Caco-2 (cell line): ENCODE measurements at regions not wholly inside any gene's neighbourhood (a gene's known extent, or its start where the extent isn't known, plus 50 kb on each side); places are given as distances from the start of the nearest gene placed in this dataset.

Experiments
- BruUV-seq: library from RNA; stranded (reverse); fragments of 400-500 nt; replicated peaks from 2 replicates; lab custom pipeline; 2021; lab: Mats Ljungman, UMichigan
- CTCF ChIA-PET: fragments of 300-600 bp; sonication (Branson Sonifier 250); formaldehyde crosslinking; loops from one replicate; lab custom pipeline; 2022; ENCODE audit warnings: antibody characterized with exemption; lab: Charles Lee
- POLR2A ChIA-PET: fragments of 300-600 bp; sonication (Branson Sonifier 250); formaldehyde crosslinking; loops from one replicate; lab custom pipeline; 2022; ENCODE audit warnings: antibody characterized with exemption; lab: Charles Lee
- DNase-seq, 2 experiments: peaks; one replicate each; pipeline versions ENCODE4 v3.0.0 to v3.0.0-alpha.2; 2020 to 2022
- H3K27me3 ChIP-seq: replicated peaks from 2 replicates; pipeline ENCODE4 v1.6.0; 2011; ENCODE audit warnings: low read length; ENCODE audit not compliant: control insufficient read depth, insufficient read depth
- H3K36me3 ChIP-seq: 2 replicates; pipeline ENCODE4 v1.5.1; 2011; ENCODE audit warnings: low read length; ENCODE audit not compliant: control insufficient read depth, insufficient read depth
- H3K4me1 ChIP-seq: fragments of 250-450 bp; sonication (Bioruptor Pico); 2 replicates; pipeline ENCODE4 v1.5.1; 2020; ENCODE audit warnings: mild to moderate bottlenecking
- H3K4me3 ChIP-seq: 2 replicates; pipeline ENCODE4 v1.5.1; 2011; ENCODE audit warnings: low read depth, mild to moderate bottlenecking, control low read depth, low read length
- H3K9me3 ChIP-seq: fragments of 250-450 bp; sonication (Bioruptor Pico); 2 replicates; pipeline ENCODE4 v1.5.1; 2020; ENCODE audit warnings: mild to moderate bottlenecking, moderate library complexity
- H3K27ac Mint-ChIP-seq: one replicate; pipeline ENCODE4 v1.8.0; 2022; ENCODE audit warnings: mixed read lengths; ENCODE audit not compliant: unreplicated experiment
- H3K27me3 Mint-ChIP-seq: one replicate; pipeline ENCODE4 v1.8.0; 2022; ENCODE audit warnings: mixed read lengths; ENCODE audit not compliant: insufficient read depth, unreplicated experiment
- H3K36me3 Mint-ChIP-seq: one replicate; pipeline ENCODE4 v1.8.0; 2022; ENCODE audit warnings: mild to moderate bottlenecking, mixed read lengths; ENCODE audit not compliant: insufficient read depth, unreplicated experiment
- H3K4me1 Mint-ChIP-seq: one replicate; pipeline ENCODE4 v1.8.0; 2022; ENCODE audit warnings: low read depth, mixed read lengths; ENCODE audit not compliant: unreplicated experiment
- H3K4me3 Mint-ChIP-seq: one replicate; pipeline ENCODE4 v1.8.0; 2022; ENCODE audit warnings: mild to moderate bottlenecking, moderate library complexity, mixed read lengths; ENCODE audit not compliant: unreplicated experiment
- H3K9me3 Mint-ChIP-seq: one replicate; pipeline ENCODE4 v1.8.0; 2022; ENCODE audit warnings: mixed read lengths; ENCODE audit not compliant: unreplicated experiment
- CTCF ChIP-seq, 2 experiments: fragments of 200-600 bp in 1 of 2; IDR thresholded peaks; 1 replicate in 1 of 2; 2 replicates in 1 of 2; pipeline versions ENCODE4 v1.5.1 to v1.8.0; 2011 to 2022; ENCODE audit warnings: antibody characterized with exemption in 1 of 2, control low read depth in 1 of 2, inconsistent platforms in 1 of 2, low read depth in 1 of 2, low read length in 1 of 2, mild to moderate bottlenecking in 1 of 2, moderate library complexity in 1 of 2; ENCODE audit not compliant: insufficient read depth in 1 of 2, severe bottlenecking in 1 of 2, unreplicated experiment in 1 of 2
- intact Hi-C: fragments of 100-400 bp; cut with micrococcal nuclease; formaldehyde crosslinking; loops from one replicate; pipeline ENCODE4 v1.10.0; 2022; ENCODE audit not compliant: unreplicated experiment

DNA sequence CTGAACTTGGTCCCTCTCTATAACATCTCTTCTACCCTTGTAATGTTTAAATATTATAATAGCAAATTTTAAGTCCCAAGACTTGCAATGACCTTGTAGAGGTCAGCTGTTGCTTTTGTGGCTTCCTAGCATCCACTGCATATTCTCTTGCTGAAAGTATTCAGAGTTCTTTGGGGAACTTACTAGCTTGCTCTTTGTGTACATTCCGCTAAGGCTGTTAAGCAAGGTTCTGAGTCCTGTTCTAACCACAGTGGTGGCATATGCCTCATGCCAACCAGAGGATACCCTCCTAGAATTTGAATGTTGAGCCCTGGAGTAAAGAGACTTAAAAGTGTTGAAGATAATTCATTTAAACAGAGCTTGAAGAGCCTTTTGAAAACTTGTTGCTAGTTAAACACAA is 570.9 kb downstream of the TLE1 start:
- Mint-ChIP-seq H3K9me3 (no peaks in the 10 kb centered on the region), H3K27me3 (no peaks in the 10 kb centered on the region), H3K4me3 (no peak overlapping the region), H3K27ac (no peak overlapping the region), H3K4me1 (no peaks in the 10 kb centered on the region), H3K36me3 (no peaks in the 10 kb centered on the region)
- no peak for TF ChIP-seq CTCF (IDR thresholded peaks at IDR 0.05; ENCODE audit: insufficient read depth in 1 of 2, low read depth in 1 of 2, low read length in 1 of 2, severe bottlenecking in 1 of 2, unreplicated experiment in 1 of 2)
- ChIA-PET CTCF (no interaction called here), POLR2A (no interaction called here)
- no peaks in the 10 kb centered on the region for H3K36me3 ChIP-seq
- intact Hi-C loops = no loop called here
- BruUV-seq = no TSS peak
- no peak overlapping the region for H3K4me3 ChIP-seq
- no peaks in the 10 kb centered on the region for H3K4me1 ChIP-seq
- H3K9me3 ChIP-seq = no peaks in the 10 kb centered on the region
- H3K27me3 ChIP-seq = no peaks in the 10 kb centered on the region
- no peak for DNase-seq

GRCh38 chr9:81116340-81117137 is 572.8 kb downstream of the TLE1 start:
- Mint-ChIP-seq H3K36me3 (no peaks in the 10 kb centered on the region), H3K27ac (no peak overlapping the region), H3K4me3 (no peak overlapping the region), H3K9me3 (no peaks in the 10 kb centered on the region), H3K27me3 (no peaks in the 10 kb centered on the region), H3K4me1 (no peaks in the 10 kb centered on the region)
- no peaks in the 10 kb centered on the region for H3K9me3 ChIP-seq
- H3K4me3 ChIP-seq = no peak overlapping the region
- no peak for TF ChIP-seq CTCF (IDR thresholded peaks at IDR 0.05; ENCODE audit: insufficient read depth in 1 of 2, low read depth in 1 of 2, low read length in 1 of 2, severe bottlenecking in 1 of 2, unreplicated experiment in 1 of 2)
- ChIA-PET CTCF (no interaction called here), POLR2A (no interaction called here)
- no TSS peak for BruUV-seq
- no peaks in the 10 kb centered on the region for H3K27me3 ChIP-seq
- H3K4me1 ChIP-seq = no peaks in the 10 kb centered on the region
- H3K36me3 ChIP-seq = no peaks in the 10 kb centered on the region
- no peak for DNase-seq
- intact Hi-C loops = no loop called here

DNA sequence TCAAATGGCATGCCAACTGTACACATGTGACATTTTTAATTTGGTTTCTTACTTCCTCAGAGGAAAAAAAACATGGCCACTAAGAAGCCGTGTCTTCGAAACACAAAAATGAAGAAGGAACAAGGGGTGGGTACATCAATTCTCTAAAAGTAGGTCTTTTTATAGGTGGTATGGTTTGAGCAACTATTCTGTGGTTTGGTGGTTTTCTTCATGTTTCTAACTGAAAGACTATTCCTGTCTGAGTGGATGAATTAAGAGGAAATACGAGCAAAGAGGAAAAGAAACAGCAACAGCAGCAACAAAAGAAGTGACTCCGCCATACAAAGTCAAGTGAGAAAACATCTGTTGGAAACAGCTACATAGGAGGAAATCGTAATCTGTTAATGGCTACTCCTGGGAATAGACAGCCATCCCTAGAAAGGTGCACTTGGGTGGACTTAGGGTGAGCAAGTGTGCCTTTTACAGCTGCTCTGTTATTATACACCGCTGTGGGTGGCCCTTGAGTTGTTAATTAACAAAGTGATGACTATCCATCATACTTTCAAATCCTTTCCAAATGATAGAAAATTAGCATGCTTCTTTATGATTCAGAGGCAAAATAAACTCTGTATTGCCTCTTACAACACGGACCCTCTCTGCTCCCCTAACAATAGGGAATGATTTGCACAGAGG is 575.8 kb downstream of the TLE1 start:
- Mint-ChIP-seq H3K4me1 (no peaks in the 10 kb centered on the region), H3K4me3 (no peak overlapping the region), H3K9me3 (no peaks in the 10 kb centered on the region), H3K27ac (no peak overlapping the region), H3K36me3 (no peaks in the 10 kb centered on the region), H3K27me3 (no peaks in the 10 kb centered on the region)
- CTCF ChIA-PET = no interaction called here
- H3K4me3 ChIP-seq = no peak overlapping the region
- no peak for TF ChIP-seq CTCF (IDR thresholded peaks at IDR 0.05; ENCODE audit: insufficient read depth in 1 of 2, low read depth in 1 of 2, low read length in 1 of 2, severe bottlenecking in 1 of 2, unreplicated experiment in 1 of 2)
- no peaks in the 10 kb centered on the region for H3K27me3 ChIP-seq
- no peaks in the 10 kb centered on the region for H3K4me1 ChIP-seq
- H3K36me3 ChIP-seq = no peaks in the 10 kb centered on the region
- no peak for DNase-seq
- H3K9me3 ChIP-seq = no peaks in the 10 kb centered on the region
- no TSS peak for BruUV-seq
- POLR2A ChIA-PET = no interaction called here
- intact Hi-C loops = no loop called here
